A673 (cell line): ENCODE measurements at regions not wholly inside any gene's neighbourhood (a gene's known extent, or its start where the extent isn't known, plus 50 kb on each side); places are given as distances from the start of the nearest gene placed in this dataset.

Experiments
- BruUV-seq: library from RNA; stranded (reverse); fragments of 400-500 nt; replicated peaks from 2 replicates; lab custom pipeline; 2021; lab: Mats Ljungman, UMichigan
- CTCF ChIA-PET: fragments of 300-600 bp; sonication (Branson Sonifier 250); formaldehyde crosslinking; loops from one replicate; lab custom pipeline; 2022; ENCODE audit warnings: antibody characterized with exemption; lab: Charles Lee
- POLR2A ChIA-PET: fragments of 300-600 bp; sonication (Branson Sonifier 250); formaldehyde crosslinking; loops from one replicate; lab custom pipeline; 2022; ENCODE audit warnings: antibody characterized with exemption; ENCODE audit not compliant: low non-redundant PET; lab: Charles Lee
- DNase-seq: peaks from one replicate; pipeline ENCODE4 v3.0.0-alpha.2; 2015; ENCODE audit warnings: low spot score
- H3K27ac ChIP-seq: fragments of 200-600 bp; sonication (generic); 2 replicates; pipeline ENCODE4 v1.5.1; 2016; ENCODE audit warnings: mixed run types, low read depth, mild to moderate bottlenecking, mixed read lengths, antibody characterized with exemption, low read length; ENCODE audit not compliant: poor library complexity, severe bottlenecking
- H3K27me3 ChIP-seq: fragments of 200-600 bp; sonication (generic); replicated peaks from 2 replicates; pipeline ENCODE4 v1.6.1; 2017; ENCODE audit warnings: mixed run types, low read depth, mild to moderate bottlenecking, mixed read lengths, antibody characterized with exemption, low read length; ENCODE audit not compliant: insufficient read depth, poor library complexity
- H3K36me3 ChIP-seq: fragments of 200-600 bp; sonication (generic); 2 replicates; pipeline ENCODE4 v1.6.1; 2016; ENCODE audit warnings: mixed run types, mild to moderate bottlenecking, mixed read lengths, antibody characterized with exemption, low read length; ENCODE audit not compliant: insufficient read depth, poor library complexity, severe bottlenecking
- H3K4me1 ChIP-seq: fragments of 200-600 bp; sonication (generic); 2 replicates; pipeline ENCODE4 v1.6.1; 2017; ENCODE audit warnings: mixed run types, mild to moderate bottlenecking, mixed read lengths, antibody characterized with exemption, low read length; ENCODE audit not compliant: insufficient read depth, poor library complexity, severe bottlenecking
- H3K4me3 ChIP-seq: fragments of 200-600 bp; sonication (generic); 2 replicates; pipeline ENCODE4 v1.5.1; 2016; ENCODE audit warnings: low read depth, mixed run types, mild to moderate bottlenecking, mixed read lengths, low read length; ENCODE audit not compliant: poor library complexity, severe bottlenecking
- H3K9me3 ChIP-seq: fragments of 200-600 bp; sonication (generic); 2 replicates; pipeline ENCODE4 v1.6.1; 2016; ENCODE audit warnings: mixed run types, low read depth, mild to moderate bottlenecking, mixed read lengths, antibody characterized with exemption, low read length; ENCODE audit not compliant: poor library complexity, severe bottlenecking
- EZH2 ChIP-seq: fragments of 200-600 bp; sonication (generic); IDR thresholded peaks from 2 replicates; pipeline ENCODE4 v1.6.1; 2017; ENCODE audit warnings: borderline replicate concordance, low read depth, mild to moderate bottlenecking, mixed read lengths, antibody characterized with exemption, low read length; ENCODE audit not compliant: poor library complexity, severe bottlenecking
- intact Hi-C: fragments of 100-400 bp; cut with micrococcal nuclease; formaldehyde crosslinking; loops from one replicate; pipeline ENCODE4 v1.10.0; 2022; ENCODE audit not compliant: unreplicated experiment
- TF ChIP-seq, protein P1 (sequence below): fragments of 300-800, 200-600 bp; sonication (generic); conservative IDR thresholded peaks from 2 replicates; pipeline ENCODE4 v1.5.1; 2017; ENCODE audit warnings: low read depth, mild to moderate bottlenecking, antibody characterized with exemption, low read length, moderate library complexity, mixed read lengths

DNA sequence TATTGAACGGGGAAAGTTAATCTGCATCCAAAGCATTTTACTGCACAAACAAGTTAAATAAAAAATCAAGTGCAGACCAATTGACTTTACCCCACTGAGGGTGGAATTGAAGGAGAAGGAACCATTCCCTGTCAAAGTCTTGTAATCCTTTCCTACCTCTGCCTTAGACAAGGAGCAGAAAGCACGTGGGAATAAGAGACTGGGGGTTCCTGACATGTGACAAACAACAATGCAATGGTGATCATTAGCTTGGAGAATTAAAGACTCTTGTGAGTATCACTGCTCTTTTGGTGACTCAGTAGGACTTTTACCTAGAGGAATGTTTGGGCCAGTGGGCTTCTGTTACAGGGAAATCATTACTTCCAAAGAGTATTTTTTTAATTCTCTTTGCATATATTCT lies 779.5 kb downstream of the TLR4 start:
- TF ChIP-seq, protein P1, sequence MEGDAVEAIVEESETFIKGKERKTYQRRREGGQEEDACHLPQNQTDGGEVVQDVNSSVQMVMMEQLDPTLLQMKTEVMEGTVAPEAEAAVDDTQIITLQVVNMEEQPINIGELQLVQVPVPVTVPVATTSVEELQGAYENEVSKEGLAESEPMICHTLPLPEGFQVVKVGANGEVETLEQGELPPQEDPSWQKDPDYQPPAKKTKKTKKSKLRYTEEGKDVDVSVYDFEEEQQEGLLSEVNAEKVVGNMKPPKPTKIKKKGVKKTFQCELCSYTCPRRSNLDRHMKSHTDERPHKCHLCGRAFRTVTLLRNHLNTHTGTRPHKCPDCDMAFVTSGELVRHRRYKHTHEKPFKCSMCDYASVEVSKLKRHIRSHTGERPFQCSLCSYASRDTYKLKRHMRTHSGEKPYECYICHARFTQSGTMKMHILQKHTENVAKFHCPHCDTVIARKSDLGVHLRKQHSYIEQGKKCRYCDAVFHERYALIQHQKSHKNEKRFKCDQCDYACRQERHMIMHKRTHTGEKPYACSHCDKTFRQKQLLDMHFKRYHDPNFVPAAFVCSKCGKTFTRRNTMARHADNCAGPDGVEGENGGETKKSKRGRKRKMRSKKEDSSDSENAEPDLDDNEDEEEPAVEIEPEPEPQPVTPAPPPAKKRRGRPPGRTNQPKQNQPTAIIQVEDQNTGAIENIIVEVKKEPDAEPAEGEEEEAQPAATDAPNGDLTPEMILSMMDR = no peak
- no peak for TF ChIP-seq EZH2
- intact Hi-C loops = no loop called here
- no peak for DNase-seq
- ChIA-PET CTCF (no interaction called here), POLR2A (no interaction called here)
- Histone ChIP-seq H3K27ac (no peak overlapping the region), H3K27me3 (no peaks in the 10 kb centered on the region), H3K4me3 (no peak overlapping the region), H3K9me3 (no peaks in the 10 kb centered on the region), H3K36me3 (no peaks in the 10 kb centered on the region), H3K4me1 (no peaks in the 10 kb centered on the region)
- BruUV-seq = no TSS peak

DNA sequence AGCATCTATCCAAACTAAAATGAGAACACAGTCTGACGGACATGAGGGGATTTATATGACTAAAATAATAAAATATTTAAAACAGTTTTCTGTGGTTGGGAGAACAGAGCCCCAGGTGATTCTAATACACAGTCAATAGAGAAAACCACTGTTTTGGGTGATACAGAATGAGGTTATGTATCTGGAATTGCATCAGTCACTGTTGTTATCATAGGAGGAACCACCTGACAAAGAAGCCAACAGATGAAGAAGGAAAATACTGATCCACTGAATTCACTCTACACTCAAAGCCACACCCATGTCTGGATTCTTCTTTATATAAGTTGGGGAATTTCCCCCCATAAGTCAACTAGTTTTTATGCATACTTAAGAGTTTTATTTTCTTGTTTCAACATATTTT lies 799.0 kb downstream of the TLR4 start:
- H3K27ac ChIP-seq = no peak overlapping the region
- H3K36me3 ChIP-seq = no peaks in the 10 kb centered on the region
- BruUV-seq = no TSS peak
- ChIA-PET CTCF (no interaction called here), POLR2A (no interaction called here)
- no peak for TF ChIP-seq EZH2
- TF ChIP-seq, protein P1 = no peak
- H3K27me3 ChIP-seq = no peaks in the 10 kb centered on the region
- H3K9me3 ChIP-seq = peaks cover 10% of the 10 kb centered on the region
- no peak for DNase-seq
- H3K4me1 ChIP-seq = no peaks in the 10 kb centered on the region
- intact Hi-C loops = no loop called here
- no peak overlapping the region for H3K4me3 ChIP-seq

DNA sequence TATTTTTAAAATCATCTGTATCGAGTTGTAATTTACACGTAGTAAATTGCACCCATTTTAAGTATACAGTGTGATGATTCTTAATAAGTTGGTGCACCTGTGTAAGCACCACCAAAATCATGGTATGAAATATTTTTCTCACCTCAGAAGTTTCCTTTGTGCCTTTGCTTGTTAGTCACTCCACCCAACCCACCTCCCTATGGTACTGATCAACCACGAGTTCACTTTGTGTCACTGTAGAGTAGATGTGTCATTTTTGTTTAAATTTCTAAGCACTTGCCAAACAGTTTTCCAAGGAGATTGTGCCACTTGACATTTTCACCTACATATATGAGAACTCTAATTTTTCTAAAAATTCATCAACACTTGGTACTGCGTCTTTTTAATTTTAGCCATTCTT lies 806.5 kb downstream of the TLR4 start:
- Histone ChIP-seq H3K9me3 (no peaks in the 10 kb centered on the region), H3K4me1 (no peaks in the 10 kb centered on the region), H3K4me3 (no peak overlapping the region), H3K27ac (no peak overlapping the region), H3K27me3 (no peaks in the 10 kb centered on the region), H3K36me3 (no peaks in the 10 kb centered on the region)
- CTCF ChIA-PET = no interaction called here
- no peak for DNase-seq
- BruUV-seq = no TSS peak
- TF ChIP-seq, protein P1 = no peak
- no peak for TF ChIP-seq EZH2
- intact Hi-C loops = no loop called here
- POLR2A ChIA-PET = no interaction called here
